T-cell (primary cell): ENCODE measurements at regions not wholly inside any gene's neighbourhood (a gene's known extent, or its start where the extent isn't known, plus 50 kb on each side); places are given as distances from the start of the nearest gene placed in this dataset.

Experiments used
- ATAC-seq, 4 experiments: fragments of 200-7000 bp in 3 of 4; fragments of 150-1000 bp in 1 of 4; cut with Tn5 transposase; replicated peaks in 1 of 4; 1 replicate in 3 of 4; 2 replicates in 1 of 4; pipeline ENCODE4 v1.10.0; 2021; ENCODE audit warnings: moderate library complexity in 3 of 4, mild to moderate bottlenecking in 2 of 4, moderate number of reproducible peaks in 1 of 4
- CTCF ChIA-PET, 2 donors: fragments of 300-600 bp; sonication (Branson Sonifier 250); formaldehyde crosslinking; loops; one replicate each; lab custom pipeline; 2022; ENCODE audit warnings: antibody characterized with exemption in 2 of 2; lab: Charles Lee
- POLR2A ChIA-PET, 2 donors: fragments of 300-600 bp; sonication (Branson Sonifier 250); formaldehyde crosslinking; loops; one replicate each; lab custom pipeline; 2022; ENCODE audit warnings: antibody characterized with exemption in 2 of 2; lab: Charles Lee
- DNase-seq, 35 experiments: peaks; one replicate each; pipeline versions ENCODE4 v3.0.0 to v3.0.0-alpha.2; 2013 to 2023
- H3K27ac ChIP-seq: one replicate; pipeline ENCODE4 v1.5.1; 2013; ENCODE audit warnings: low read length
- H3K27me3 ChIP-seq, 2 experiments: replicated peaks in 1 of 2; 1 replicate in 1 of 2; 2 replicates in 1 of 2; pipeline versions ENCODE4 v1.6.1 to v1.7.0; 2013; ENCODE audit warnings: low read length in 1 of 2, mixed read lengths in 1 of 2; ENCODE audit not compliant: control insufficient read depth in 2 of 2, insufficient read depth in 2 of 2; ENCODE audit errors: extremely low read depth in 1 of 2
- H3K36me3 ChIP-seq, 2 donors: 1 replicate in 1 of 2; 2 replicates in 1 of 2; pipeline versions ENCODE4 v1.6.1 to v1.7.0; 2013; ENCODE audit warnings: low read length in 1 of 2; ENCODE audit not compliant: control insufficient read depth in 2 of 2, insufficient read depth in 1 of 2; ENCODE audit errors: extremely low read depth in 1 of 2
- H3K4me1 ChIP-seq, 2 experiments: 1 replicate in 1 of 2; 2 replicates in 1 of 2; pipeline versions ENCODE4 v1.6.1 to v1.7.0; 2013; ENCODE audit warnings: low read length in 2 of 2, mixed read lengths in 1 of 2; ENCODE audit not compliant: insufficient read depth in 2 of 2, control insufficient read depth in 1 of 2; ENCODE audit errors: extremely low read depth in 1 of 2
- H3K4me3 ChIP-seq, 2 donors: 1 replicate in 1 of 2; 2 replicates in 1 of 2; pipeline versions ENCODE4 v1.5.1 to v1.7.0; 2013; ENCODE audit warnings: mild to moderate bottlenecking in 2 of 2, low read length in 1 of 2, moderate library complexity in 1 of 2; ENCODE audit not compliant: control insufficient read depth in 1 of 2; ENCODE audit errors: extremely low read depth in 1 of 2
- H3K9me3 ChIP-seq: 2 replicates; pipeline ENCODE4 v1.7.0; 2013
- H3K27ac Mint-ChIP-seq, 2 donors: one replicate each; pipeline ENCODE4 v1.8.0; 2020 to 2021; ENCODE audit warnings: mild to moderate bottlenecking in 2 of 2, mixed read lengths in 2 of 2
- H3K27me3 Mint-ChIP-seq, 2 donors: one replicate each; pipeline ENCODE4 v1.8.0; 2021 to 2022; ENCODE audit warnings: mixed read lengths in 2 of 2
- H3K36me3 Mint-ChIP-seq: one replicate; pipeline ENCODE4 v1.8.0; 2021; ENCODE audit warnings: mixed read lengths
- H3K4me1 Mint-ChIP-seq, 3 donors: one replicate each; pipeline ENCODE4 v1.8.0; 2020 to 2022; ENCODE audit warnings: mixed read lengths in 3 of 3, mild to moderate bottlenecking in 1 of 3
- H3K4me3 Mint-ChIP-seq, 3 donors: one replicate each; pipeline ENCODE4 v1.8.0; 2020 to 2022; ENCODE audit warnings: mild to moderate bottlenecking in 3 of 3, mixed read lengths in 3 of 3, moderate library complexity in 3 of 3
- H3K9me3 Mint-ChIP-seq, 3 donors: one replicate each; pipeline ENCODE4 v1.8.0; 2020 to 2022; ENCODE audit warnings: mixed read lengths in 3 of 3
- WGBS: methylation state at CpG from one replicate; pipeline ENCODE4 v1.1.5; 2013; ENCODE audit warnings: missing lambda C conversion rate; ENCODE audit not compliant: insufficient coverage; 5-methylcytosine and 5-hydroxymethylcytosine counted together

DNA sequence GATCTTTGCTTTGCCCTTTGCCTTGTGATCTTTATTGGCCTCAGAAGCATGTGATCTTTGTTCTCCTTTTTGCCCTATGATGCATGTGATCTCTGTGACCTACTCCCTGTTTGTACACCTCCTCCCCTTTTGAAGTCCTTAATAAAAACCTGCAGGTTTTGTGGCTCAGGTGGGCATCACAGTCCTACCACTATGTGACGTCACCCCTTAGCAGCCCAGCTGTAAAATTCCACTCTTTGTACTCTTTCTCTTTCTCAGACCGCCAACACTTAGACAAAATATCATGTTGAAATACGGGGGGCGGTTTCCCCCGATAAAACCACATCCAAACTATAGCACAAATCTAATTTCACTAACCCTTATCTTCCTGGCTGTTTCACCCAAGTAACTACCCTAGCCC is 76.7 kb upstream of the RAPGEF4 start:
- ATAC-seq (no peak), DNase-seq (no peak)
- no peaks in the 10 kb centered on the region for H3K36me3 Mint-ChIP-seq
- ChIA-PET POLR2A (no interaction called here), CTCF (no interaction called here)
- peaks cover 17 to 27% (median 19%) of the 10 kb centered on the region in 3 donors for H3K9me3 Mint-ChIP-seq
- WGBS = 82% methylated on average over 5 of the region's 5 CpGs
- H3K4me1 Mint-ChIP-seq = no peaks in the 10 kb centered on the region
- Histone ChIP-seq H3K27me3 (no peaks in the 10 kb centered on the region), H3K9me3 (no peaks in the 10 kb centered on the region), H3K4me3 (no peak overlapping the region), H3K4me1 (no peaks in the 10 kb centered on the region), H3K36me3 (no peaks in the 10 kb centered on the region), H3K27ac (no peak overlapping the region)
- H3K27me3 Mint-ChIP-seq = peaks cover 0 to 3% of the 10 kb centered on the region in 2 donors
- H3K4me3 Mint-ChIP-seq = no peak overlapping the region
- no peak overlapping the region for H3K27ac Mint-ChIP-seq

GRCh38 chr2:172662099-172662498 is 73.5 kb upstream of the RAPGEF4 start:
- H3K4me1 Mint-ChIP-seq = no peaks in the 10 kb centered on the region
- Histone ChIP-seq H3K27me3 (no peaks in the 10 kb centered on the region), H3K4me3 (no peak overlapping the region), H3K9me3 (no peaks in the 10 kb centered on the region), H3K36me3 (no peaks in the 10 kb centered on the region), H3K27ac (no peak overlapping the region), H3K4me1 (no peaks in the 10 kb centered on the region)
- DNase-seq (no peak), ATAC-seq (no peak)
- H3K27me3 Mint-ChIP-seq = peaks cover 0 to 3% of the 10 kb centered on the region in 2 donors
- no peak overlapping the region for H3K27ac Mint-ChIP-seq
- H3K36me3 Mint-ChIP-seq = peaks cover 6% of the 10 kb centered on the region
- no CpG with 5 or more reads among the region's 3 CpGs for WGBS
- peaks cover 18 to 44% (median 26%) of the 10 kb centered on the region in 3 donors for H3K9me3 Mint-ChIP-seq
- ChIA-PET POLR2A (interaction anchor here in 1 of 2 donors (0.6 kb wide), 1 partner anchor 204 kb away, joined by 3 read pairs; no protein-coding TSS in a partner anchor), CTCF (interaction anchor here in 1 of 2 donors (0.7 kb wide), 1 partner anchor 1375 kb away, joined by 4 read pairs; no protein-coding TSS in a partner anchor)
- H3K4me3 Mint-ChIP-seq = no peak overlapping the region

DNA sequence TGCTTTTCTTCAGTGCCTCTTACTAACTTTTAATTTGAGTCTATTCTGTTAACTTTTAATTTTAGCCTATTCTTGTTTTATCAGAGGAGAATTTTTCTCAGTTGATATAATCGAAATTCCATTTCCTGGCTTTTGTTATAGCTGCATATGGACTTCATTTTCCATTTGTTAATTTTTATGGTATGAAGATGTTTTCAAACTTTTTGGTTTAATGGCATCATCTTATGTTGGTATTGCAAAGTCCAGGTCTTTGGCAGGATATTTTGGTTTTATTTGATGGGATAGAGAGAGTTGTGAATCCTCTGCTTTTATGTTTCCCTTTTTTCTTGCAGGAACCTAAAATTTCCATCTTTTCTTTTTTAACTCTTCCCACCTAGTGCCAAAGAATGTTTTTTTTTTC is 70.9 kb upstream of the RAPGEF4 start:
- H3K9me3 ChIP-seq = no peaks in the 10 kb centered on the region
- no peak overlapping the region for H3K27ac ChIP-seq
- Mint-ChIP-seq H3K36me3 (peaks cover 6% of the 10 kb centered on the region), H3K27ac (no peak overlapping the region), H3K27me3 (peaks cover 3% of the 10 kb centered on the region in 2 donors), H3K4me3 (no peak overlapping the region), H3K9me3 (peaks cover 7 to 21% (median 9%) of the 10 kb centered on the region in 3 donors), H3K4me1 (no peaks in the 10 kb centered on the region)
- POLR2A ChIA-PET = no interaction called here
- H3K36me3 ChIP-seq = no peaks in the 10 kb centered on the region
- H3K27me3 ChIP-seq = no peaks in the 10 kb centered on the region
- ATAC-seq = no peak
- CTCF ChIA-PET = no interaction called here
- DNase-seq = no peak
- no peak overlapping the region for H3K4me3 ChIP-seq
- no peaks in the 10 kb centered on the region for H3K4me1 ChIP-seq
- WGBS = no CpG with 5 or more reads among the region's 1 CpG

- no peak overlapping the region for H3K27ac Mint-ChIP-seq
- H3K36me3 ChIP-seq = no peaks in the 10 kb centered on the region
- H3K9me3 Mint-ChIP-seq = peaks cover 7 to 16% (median 8%) of the 10 kb centered on the region in 3 donors
- WGBS = 90% methylated on average over 2 of the region's 3 CpGs
- no peaks in the 10 kb centered on the region for H3K9me3 ChIP-seq
- H3K4me1 Mint-ChIP-seq = no peaks in the 10 kb centered on the region
- ChIA-PET CTCF (no interaction called here), POLR2A (interaction anchor here in 1 of 2 donors (0.5 kb wide), 1 partner anchor 390 kb away, joined by 6 read pairs; no protein-coding TSS in a partner anchor)
- DNase-seq = no peak
- H3K36me3 Mint-ChIP-seq = peaks cover 6% of the 10 kb centered on the region
- ATAC-seq = no peak
- peaks cover under 1 to 4% of the 10 kb centered on the region in 2 donors for H3K27me3 Mint-ChIP-seq
- H3K27me3 ChIP-seq = no peaks in the 10 kb centered on the region
- H3K4me1 ChIP-seq = no peaks in the 10 kb centered on the region
- H3K4me3 ChIP-seq = no peak overlapping the region
- no peak overlapping the region for H3K27ac ChIP-seq
- no peak overlapping the region for H3K4me3 Mint-ChIP-seq
Observed at GRCh38 chr2:172667581-172668325, 67.9 kb upstream of the RAPGEF4 start.

GRCh38 chr2:172671501-172671900 is 64.1 kb upstream of the RAPGEF4 start:
- Mint-ChIP-seq H3K9me3 (peaks cover 4 to 12% (median 6%) of the 10 kb centered on the region in 3 donors), H3K27me3 (peaks cover 7 to 8% of the 10 kb centered on the region in 2 donors), H3K27ac (no peak overlapping the region), H3K4me3 (no peak overlapping the region), H3K4me1 (peaks cover 2 to 6% (median 4%) of the 10 kb centered on the region in 3 donors), H3K36me3 (peaks cover 5% of the 10 kb centered on the region)
- no peak overlapping the region for H3K4me3 ChIP-seq
- CTCF ChIA-PET = interaction anchor here (0.6 to 0.7 kb wide), 3 partner anchors 8 to 97 kb away, joined by 3 to 7 read pairs (median 3); no protein-coding TSS in a partner anchor
- ATAC-seq = no peak
- POLR2A ChIA-PET = no interaction called here
- no peaks in the 10 kb centered on the region for H3K9me3 ChIP-seq
- peaks cover 0 to 6% of the 10 kb centered on the region in 2 experiments for H3K4me1 ChIP-seq
- no peak for DNase-seq
- no peaks in the 10 kb centered on the region for H3K36me3 ChIP-seq
- no peak overlapping the region for H3K27ac ChIP-seq
- no CpG with 5 or more reads among the region's 1 CpG for WGBS
- H3K27me3 ChIP-seq = peaks cover 0 to 7% of the 10 kb centered on the region in 2 experiments

DNA sequence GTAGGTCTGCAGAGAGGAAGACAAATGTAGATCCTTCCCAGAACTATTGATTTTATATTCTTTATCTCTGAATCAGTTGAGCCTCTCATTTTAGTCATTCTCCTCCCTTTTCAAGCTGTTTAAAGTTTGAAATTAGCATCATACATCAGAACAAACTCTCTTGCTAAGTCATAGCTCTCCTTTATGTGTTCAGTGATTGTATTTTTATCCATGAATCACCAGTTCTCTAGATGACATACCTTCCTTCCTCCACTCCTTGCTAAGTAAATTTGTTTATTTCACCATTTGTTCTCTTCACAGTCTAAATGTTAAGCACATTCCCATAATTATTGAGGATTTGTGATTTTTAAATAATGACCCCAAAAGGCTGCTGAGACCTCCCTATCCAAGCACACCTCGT is 63.5 kb upstream of the RAPGEF4 start:
- peaks cover 0 to 7% of the 10 kb centered on the region in 2 experiments for H3K27me3 ChIP-seq
- ChIA-PET POLR2A (no interaction called here), CTCF (no interaction called here)
- no peak overlapping the region for H3K27ac ChIP-seq
- no peaks in the 10 kb centered on the region for H3K36me3 ChIP-seq
- H3K9me3 ChIP-seq = no peaks in the 10 kb centered on the region
- peaks cover 0 to 6% of the 10 kb centered on the region in 2 experiments for H3K4me1 ChIP-seq
- peaks cover 2 to 6% (median 4%) of the 10 kb centered on the region in 3 donors for H3K4me1 Mint-ChIP-seq
- no peak overlapping the region for H3K4me3 Mint-ChIP-seq
- no peak overlapping the region for H3K27ac Mint-ChIP-seq
- no CpG with 5 or more reads among the region's 1 CpG for WGBS
- ATAC-seq = no peak
- peaks cover 7 to 8% of the 10 kb centered on the region in 2 donors for H3K27me3 Mint-ChIP-seq
- DNase-seq = no peak
- no peak overlapping the region for H3K4me3 ChIP-seq
- peaks cover 4% of the 10 kb centered on the region for H3K36me3 Mint-ChIP-seq
- H3K9me3 Mint-ChIP-seq = peaks cover 3 to 6% (median 4%) of the 10 kb centered on the region in 3 donors
